Islet precursor cell (in vitro differentiated cells): ENCODE measurements at regions not wholly inside any gene's neighbourhood (a gene's known extent, or its start where the extent isn't known, plus 50 kb on each side); places are given as distances from the start of the nearest gene placed in this dataset.
"Not testable (repeated sequence)": the region's sequence is repeated elsewhere in the genome, so short reads cannot be mapped to it uniquely, and the experiment has no call there.

Experiments
- DNase-seq: peaks from one replicate; pipeline ENCODE4 v3.0.0-alpha.2; 2018

- peak; percentile 72 for DNase-seq
Observed at GRCh38 chr5:116861097-116861496, 286.5 kb upstream of the SEMA6A start.

- no peak for DNase-seq
Observed at GRCh38 chr5:116859666-116860320, 285.2 kb upstream of the SEMA6A start.

- DNase-seq: peak; percentile 93
Observed at GRCh38 chr5:116858705-116859333, 284.2 kb upstream of the SEMA6A start.

- DNase-seq: not testable (repeated sequence)
Observed at GRCh38 chr5:116858020-116858419, 283.4 kb upstream of the SEMA6A start.

- no peak for DNase-seq
Observed at GRCh38 chr5:116856271-116856670, 281.6 kb upstream of the SEMA6A start.

- DNase-seq: no peak
Observed at GRCh38 chr5:116853992-116854391, 279.4 kb upstream of the SEMA6A start.

GRCh38 chr5:116848954-116849581 lies 274.4 kb upstream of the SEMA6A start:
- DNase-seq: no peak

- no peak for DNase-seq
Observed at GRCh38 chr5:116847960-116848359, 273.3 kb upstream of the SEMA6A start.

- no peak for DNase-seq
Observed at GRCh38 chr5:116844015-116844414, 269.4 kb upstream of the SEMA6A start.

- DNase-seq: no peak
Observed at GRCh38 chr5:116842514-116842961, 267.9 kb upstream of the SEMA6A start.

GRCh38 chr5:116841734-116842133 lies 267.1 kb upstream of the SEMA6A start:
- no peak for DNase-seq

GRCh38 chr5:116838011-116838536 lies 263.5 kb upstream of the SEMA6A start:
- no peak for DNase-seq

- no peak for DNase-seq
Observed at GRCh38 chr5:116834796-116835515, 260.3 kb upstream of the SEMA6A start.

GRCh38 chr5:116830079-116830478 lies 255.5 kb upstream of the SEMA6A start:
- no peak for DNase-seq

- DNase-seq: no peak
Observed at GRCh38 chr5:116827078-116827477, 252.5 kb upstream of the SEMA6A start.

- no peak for DNase-seq
Observed at GRCh38 chr5:116825486-116825885, 250.9 kb upstream of the SEMA6A start.

- DNase-seq: no peak
Observed at GRCh38 chr5:116824751-116825438, 250.3 kb upstream of the SEMA6A start.

GRCh38 chr5:116814626-116815385 lies 240.2 kb upstream of the SEMA6A start:
- DNase-seq: no peak

GRCh38 chr5:116813906-116814305 lies 239.3 kb upstream of the SEMA6A start:
- no peak for DNase-seq

- no peak for DNase-seq
Observed at GRCh38 chr5:116813356-116813755, 238.7 kb upstream of the SEMA6A start.

GRCh38 chr5:116810951-116811350 lies 236.3 kb upstream of the SEMA6A start:
- DNase-seq: no peak

- DNase-seq: no peak
Observed at GRCh38 chr5:116806836-116807235, 232.2 kb upstream of the SEMA6A start.
